ENCODE measurements at regions not wholly inside any gene's neighbourhood (a gene's known extent, or its start where the extent isn't known, plus 50 kb on each side); places are given as distances from the start of the nearest gene placed in this dataset.
"Not testable (repeated sequence)": the region's sequence is repeated elsewhere in the genome, so short reads cannot be mapped to it uniquely, and the experiment has no call there.

- no peak for DNase-seq (ENCODE audit: low spot score)
- Histone ChIP-seq H3K36me3 (no peaks in the 10 kb centered on the region), H3K27me3 (no peaks in the 10 kb centered on the region), H3K9me3 (no peaks in the 10 kb centered on the region), H3K4me3 (no peak overlapping the region), H3K4me1 (no peaks in the 10 kb centered on the region), H3K27ac (peak overlapping the region in 1 of 2 donors; percentile 25)
- TF ChIP-seq, protein P1, sequence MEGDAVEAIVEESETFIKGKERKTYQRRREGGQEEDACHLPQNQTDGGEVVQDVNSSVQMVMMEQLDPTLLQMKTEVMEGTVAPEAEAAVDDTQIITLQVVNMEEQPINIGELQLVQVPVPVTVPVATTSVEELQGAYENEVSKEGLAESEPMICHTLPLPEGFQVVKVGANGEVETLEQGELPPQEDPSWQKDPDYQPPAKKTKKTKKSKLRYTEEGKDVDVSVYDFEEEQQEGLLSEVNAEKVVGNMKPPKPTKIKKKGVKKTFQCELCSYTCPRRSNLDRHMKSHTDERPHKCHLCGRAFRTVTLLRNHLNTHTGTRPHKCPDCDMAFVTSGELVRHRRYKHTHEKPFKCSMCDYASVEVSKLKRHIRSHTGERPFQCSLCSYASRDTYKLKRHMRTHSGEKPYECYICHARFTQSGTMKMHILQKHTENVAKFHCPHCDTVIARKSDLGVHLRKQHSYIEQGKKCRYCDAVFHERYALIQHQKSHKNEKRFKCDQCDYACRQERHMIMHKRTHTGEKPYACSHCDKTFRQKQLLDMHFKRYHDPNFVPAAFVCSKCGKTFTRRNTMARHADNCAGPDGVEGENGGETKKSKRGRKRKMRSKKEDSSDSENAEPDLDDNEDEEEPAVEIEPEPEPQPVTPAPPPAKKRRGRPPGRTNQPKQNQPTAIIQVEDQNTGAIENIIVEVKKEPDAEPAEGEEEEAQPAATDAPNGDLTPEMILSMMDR (IDR thresholded peaks at IDR 0.05), result no peak
Measured at GRCh38 chr6:145277358-145278086, 457.8 kb downstream of the EPM2A start.

GRCh38 chr6:145278163-145278807, 457.0 kb downstream of the EPM2A start:
- H3K36me3 ChIP-seq, result no peaks in the 10 kb centered on the region
- H3K4me1 ChIP-seq, result no peaks in the 10 kb centered on the region
- TF ChIP-seq, protein P1 (IDR thresholded peaks at IDR 0.05), result no peak
- no peaks in the 10 kb centered on the region for H3K9me3 ChIP-seq
- no peak for DNase-seq (ENCODE audit: low spot score)
- H3K4me3 ChIP-seq, result no peak overlapping the region
- H3K27ac ChIP-seq, result peak overlapping the region in 1 of 2 donors; percentile 25
- no peaks in the 10 kb centered on the region for H3K27me3 ChIP-seq

GRCh38 chr6:145279551-145279950, 455.8 kb downstream of the EPM2A start:
- TF ChIP-seq, protein P1 (IDR thresholded peaks at IDR 0.05), result no peak
- Histone ChIP-seq H3K4me1 (no peaks in the 10 kb centered on the region), H3K36me3 (no peaks in the 10 kb centered on the region), H3K27me3 (no peaks in the 10 kb centered on the region), H3K27ac (no peak overlapping the region), H3K4me3 (no peak overlapping the region), H3K9me3 (no peaks in the 10 kb centered on the region)
- DNase-seq (ENCODE audit: low spot score), result no peak

DNA sequence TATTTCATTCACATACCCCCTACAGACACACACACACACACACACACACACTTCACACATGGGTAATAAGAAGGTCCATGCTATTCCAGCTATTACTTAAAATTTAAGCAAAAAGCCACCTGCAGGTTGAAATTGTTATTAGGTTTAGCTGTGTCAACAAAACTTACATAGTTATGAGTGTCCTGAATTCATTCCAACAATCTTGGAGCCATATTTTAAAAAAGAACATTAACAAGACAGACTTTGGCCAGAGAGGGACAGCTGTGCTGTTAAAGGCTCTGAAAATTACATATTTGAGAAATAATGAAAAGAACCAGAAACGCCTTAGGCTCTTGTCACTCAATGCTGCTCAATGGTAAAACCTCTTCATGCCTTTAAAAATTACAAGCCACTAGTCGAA, 455.3 kb downstream of the EPM2A start:
- DNase-seq (ENCODE audit: low spot score), result no peak
- Histone ChIP-seq H3K4me1 (no peaks in the 10 kb centered on the region), H3K27ac (no peak overlapping the region), H3K4me3 (no peak overlapping the region), H3K27me3 (no peaks in the 10 kb centered on the region), H3K9me3 (no peaks in the 10 kb centered on the region), H3K36me3 (no peaks in the 10 kb centered on the region)
- TF ChIP-seq, protein P1 (IDR thresholded peaks at IDR 0.05), result no peak

DNA sequence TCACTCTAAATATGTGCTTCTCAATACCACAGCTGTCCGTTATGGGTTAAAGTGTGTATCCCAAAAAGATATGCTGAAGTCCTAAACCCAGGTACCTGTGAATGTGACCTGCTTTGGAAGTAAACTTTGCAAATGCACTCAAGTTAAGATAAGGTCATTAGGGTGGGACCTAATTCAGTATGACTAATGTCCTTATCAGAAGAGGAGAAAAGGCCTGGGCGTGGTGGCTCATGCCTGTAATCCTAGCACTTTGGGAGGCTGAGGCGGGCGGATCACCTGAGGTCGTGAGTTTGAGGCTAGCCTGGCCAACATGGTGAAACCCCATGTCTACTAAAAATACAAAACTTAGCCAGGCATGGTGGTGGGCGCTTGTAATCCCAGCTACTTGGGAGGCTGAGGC, 452.1 kb downstream of the EPM2A start:
- not testable (repeated sequence) for DNase-seq (ENCODE audit: low spot score); H3K9me3 ChIP-seq; H3K27ac ChIP-seq; H3K4me3 ChIP-seq; H3K27me3 ChIP-seq; H3K36me3 ChIP-seq; H3K4me1 ChIP-seq

DNA sequence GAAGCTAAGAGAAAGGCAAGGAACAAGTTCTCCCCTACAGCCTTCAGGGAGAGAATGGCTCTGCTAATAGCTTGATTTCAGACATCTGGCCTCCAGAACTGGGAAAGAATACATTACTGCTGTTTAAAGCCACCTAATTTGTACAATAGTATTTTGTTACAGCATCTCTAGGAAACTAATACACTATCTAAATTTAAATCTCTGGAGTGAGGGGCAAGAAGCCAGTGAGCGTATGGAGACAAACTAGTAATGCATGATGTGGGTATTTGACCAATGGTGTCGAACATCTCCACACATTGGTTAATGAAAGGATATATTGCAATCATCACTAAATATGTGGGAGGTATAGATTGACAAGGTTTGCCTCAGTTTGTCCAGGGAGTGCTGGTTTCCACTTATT, 451.5 kb downstream of the EPM2A start:
- H3K27ac ChIP-seq, result no peak overlapping the region
- no peaks in the 10 kb centered on the region for H3K4me1 ChIP-seq
- H3K4me3 ChIP-seq, result no peak overlapping the region
- H3K9me3 ChIP-seq, result no peaks in the 10 kb centered on the region
- TF ChIP-seq, protein P1 (IDR thresholded peaks at IDR 0.05), result no peak
- no peaks in the 10 kb centered on the region for H3K27me3 ChIP-seq
- no peaks in the 10 kb centered on the region for H3K36me3 ChIP-seq
- no peak for DNase-seq (ENCODE audit: low spot score)
